COLO668 (cell line): ENCODE measurements at regions not wholly inside any gene's neighbourhood (a gene's known extent, or its start where the extent isn't known, plus 50 kb on each side); places are given as distances from the start of the nearest gene placed in this dataset.
"Not testable (repeated sequence)": the region's sequence is repeated elsewhere in the genome, so short reads cannot be mapped to it uniquely, and the experiment has no call there.

Experiments used
- DNase-seq: peaks from one replicate; lab custom pipeline; 2025; ENCODE audit not compliant: unreplicated experiment; lab: John Stamatoyannopoulos, UW

- no peak for DNase-seq
Observed at GRCh38 chr6:2324166-2324953, 79.0 kb upstream of the GMDS start.

GRCh38 chr6:2317498-2317897 lies 72.1 kb upstream of the GMDS start:
- DNase-seq = not testable (repeated sequence)

DNA sequence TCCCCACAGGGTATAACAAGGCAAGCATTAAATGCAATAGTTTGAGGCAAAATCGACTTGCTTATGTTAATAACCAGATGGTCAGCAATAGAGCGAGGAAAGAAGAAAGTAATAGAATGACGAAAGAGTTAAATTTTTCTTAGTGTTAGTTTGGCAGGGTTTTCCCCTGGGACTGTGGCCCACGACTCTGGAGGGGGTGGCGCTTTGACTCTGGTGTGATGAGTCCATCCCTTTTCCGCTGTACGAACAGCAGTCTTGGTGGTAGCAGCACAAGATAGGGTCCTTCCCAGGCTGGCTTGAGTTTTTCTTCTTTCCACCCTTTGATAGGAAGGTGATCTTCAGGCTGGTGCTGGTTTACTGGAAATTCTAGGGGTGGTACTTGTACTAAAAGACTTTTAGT lies 69.2 kb upstream of the GMDS start:
- no peak for DNase-seq

DNA sequence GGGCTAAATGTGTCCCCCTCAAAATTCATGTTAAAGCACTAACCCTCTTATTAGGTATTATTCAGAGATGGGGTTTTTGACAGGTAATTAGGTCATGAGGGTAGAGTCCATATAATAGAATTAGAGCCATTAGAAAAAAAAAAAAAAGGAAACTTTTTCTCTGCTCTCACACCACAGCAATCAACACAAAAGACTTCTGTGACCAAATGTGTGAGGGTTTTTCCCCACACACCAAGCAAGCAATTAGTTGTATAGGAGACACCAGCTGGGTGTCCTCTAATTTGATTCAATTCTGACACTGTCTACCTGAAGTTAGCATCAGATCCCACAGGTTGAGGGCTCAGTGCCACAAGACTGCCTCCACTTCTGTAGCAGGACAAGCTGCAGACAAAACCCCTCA lies 64.6 kb upstream of the GMDS start:
- no peak for DNase-seq

DNA sequence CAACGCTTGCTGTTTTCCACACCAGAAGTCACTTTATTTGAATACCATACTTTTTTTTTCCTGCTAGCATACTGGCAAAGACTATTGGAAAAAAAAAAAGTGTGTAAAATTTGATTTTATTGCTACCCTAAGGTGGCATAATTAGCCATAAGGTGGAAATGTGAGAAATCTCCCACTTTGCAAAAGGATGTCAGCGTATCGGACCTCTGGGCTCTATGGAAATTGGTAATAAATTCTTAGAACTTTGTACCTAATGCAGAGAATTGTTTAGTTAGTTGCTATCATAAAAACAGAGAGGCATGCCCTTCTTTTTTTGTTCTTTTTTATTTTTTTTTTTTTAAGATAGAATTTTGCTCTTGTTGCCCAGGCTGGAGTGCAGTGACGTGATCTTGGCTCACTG lies 63.7 kb upstream of the GMDS start:
- DNase-seq = no peak

DNA sequence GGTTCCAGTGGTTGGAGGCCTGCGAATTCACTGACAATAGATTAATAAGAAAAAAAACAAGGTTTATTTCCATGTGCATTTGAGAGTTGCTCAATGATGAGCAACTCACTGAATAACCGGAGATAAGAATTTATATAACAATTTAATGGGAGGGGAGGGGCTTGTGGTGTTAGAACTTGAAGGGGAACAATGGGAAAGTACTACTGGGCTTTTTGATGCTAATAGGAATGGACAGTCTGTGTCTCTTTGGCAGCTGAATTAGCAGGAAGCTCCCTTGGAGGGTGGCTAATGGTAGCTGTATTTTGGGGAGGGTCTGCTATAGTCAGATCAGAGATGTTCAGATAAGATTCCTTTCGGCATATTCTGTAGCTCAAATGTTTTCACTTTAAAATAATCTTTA lies 62.4 kb upstream of the GMDS start:
- no peak for DNase-seq

- DNase-seq = no peak
Observed at GRCh38 chr6:2305951-2306350, 60.5 kb upstream of the GMDS start.

DNA sequence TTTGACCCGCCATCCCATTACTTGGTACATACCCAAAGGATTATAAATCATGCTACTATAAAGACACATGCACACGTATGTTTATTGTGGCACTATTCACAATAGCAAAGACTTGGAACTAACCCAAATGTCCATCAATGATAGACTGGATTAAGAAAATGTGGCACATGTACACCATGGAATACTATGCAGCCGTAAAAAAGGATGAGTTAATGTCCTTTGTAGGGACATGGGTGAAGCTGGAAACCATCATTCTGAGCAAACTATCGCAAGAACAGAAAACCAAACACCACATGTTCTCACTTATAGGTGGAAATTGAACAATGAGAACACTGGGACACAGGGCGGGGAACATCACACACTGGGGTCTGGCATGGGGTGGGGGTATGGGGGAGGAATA lies 57.1 kb upstream of the GMDS start:
- DNase-seq = not testable (repeated sequence)

GRCh38 chr6:2296781-2297180 lies 51.4 kb upstream of the GMDS start:
- DNase-seq = no peak
